ENCODE measurements at regions not wholly inside any gene's neighbourhood (a gene's known extent, or its start where the extent isn't known, plus 50 kb on each side); places are given as distances from the start of the nearest gene placed in this dataset.

DNA sequence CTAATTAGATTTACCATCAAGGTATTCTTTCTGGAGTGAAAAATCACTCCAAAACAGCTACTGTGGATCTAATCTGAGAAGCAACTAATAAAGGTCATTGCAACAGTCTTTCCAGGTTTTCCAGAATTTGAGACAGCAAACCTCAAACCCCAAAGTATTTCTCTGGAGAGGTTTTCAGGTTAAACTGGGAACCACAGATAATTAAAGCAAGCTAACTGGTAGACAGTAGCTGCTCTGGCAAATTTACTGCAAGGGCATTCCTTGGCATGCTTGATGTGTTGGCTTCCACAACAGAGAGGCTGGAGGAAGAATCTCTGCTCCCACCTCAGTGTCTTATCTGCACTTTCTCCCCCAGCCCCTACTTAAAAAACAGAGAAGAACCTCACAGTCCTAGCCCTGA is 140.0 kb upstream of the NRBF2 start:
- no peak overlapping the region for H4K91ac ChIP-seq (ENCODE audit: insufficient read depth, low read depth, low read length)

More for the DNA sequence above, 140.0 kb upstream of the NRBF2 start:
- Histone ChIP-seq H3K56ac (ENCODE audit: extremely low read depth, insufficient read depth, low read length) (no peak overlapping the region), H2BK15ac (ENCODE audit: low read depth, low read length) (no peak overlapping the region), H3K14ac (replicated peaks; ENCODE audit: low read depth, low read length) (no peak overlapping the region), H3K4me3 (ENCODE audit: insufficient read depth, low read depth, low read length) (no peak overlapping the region), H3K4me2 (ENCODE audit: low read depth, low read length) (no peak overlapping the region), H3K9ac (ENCODE audit: low read depth, low read length) (no peak overlapping the region), H3K79me1 (ENCODE audit: low read depth in 1 of 2, low read length in 2 of 2) (no peaks in the 10 kb centered on the region), H2AK5ac (ENCODE audit: low read depth, low read length) (no peak overlapping the region), H3K23ac (ENCODE audit: low read depth, low read length) (no peak overlapping the region), H2AK9ac (replicated peaks; ENCODE audit: low read depth, low read length, poor library complexity) (no peak overlapping the region), H3K27ac (ENCODE audit: insufficient read depth, low read length) (no peak overlapping the region), H2BK120ac (ENCODE audit: low read depth, low read length) (no peak overlapping the region), H2AFZ (replicated peaks; ENCODE audit: low read length, poor library complexity) (no peak overlapping the region), H4K5ac (ENCODE audit: low read depth, low read length) (no peak overlapping the region), H3K4ac (ENCODE audit: low read depth, low read length) (no peak overlapping the region), H3K27me3 (ENCODE audit: control insufficient read depth, insufficient read depth, low read length) (no peaks in the 10 kb centered on the region; the same call in 1 of the 2 replicates), H3K9me3 (ENCODE audit: control insufficient read depth, insufficient read depth, low read length) (no peaks in the 10 kb centered on the region), H2BK5ac (ENCODE audit: low read depth, low read length, poor library complexity, severe bottlenecking) (no peak overlapping the region), H3K9me1 (ENCODE audit: insufficient read depth, low read length) (no peaks in the 10 kb centered on the region), H4K20me1 (ENCODE audit: insufficient read depth, low read length) (no peaks in the 10 kb centered on the region), H3K18ac (ENCODE audit: low read depth, low read length) (no peak overlapping the region), H4K8ac (ENCODE audit: low read depth in 2 of 2, low read length in 2 of 2) (no peak overlapping the region), H3K36me3 (ENCODE audit: control insufficient read depth, insufficient read depth, low read length) (no peaks in the 10 kb centered on the region), H2BK20ac (ENCODE audit: low read depth, low read length) (no peak overlapping the region), H3K4me1 (ENCODE audit: control insufficient read depth, insufficient read depth, low read length) (no peaks in the 10 kb centered on the region)
- ChIA-PET POLR2A (ENCODE audit: unreplicated experiment) (no interaction called here), CTCF (no interaction called here)
- BruUV-seq (replicated peaks) = no TSS peak
- no peak for ATAC-seq (ENCODE audit: low read depth)
- in situ Hi-C loops (cut with MboI; ENCODE audit: low sequenced_read_pairs) = no loop called here
- dilution Hi-C loops (cut with HindIII; ENCODE audit: low sequenced_read_pairs, unreplicated experiment) = no loop called here
- no peak for TF ChIP-seq CHD1 (IDR thresholded peaks at IDR 0.05; ENCODE audit: low read depth, low read length)
- no peak for TF ChIP-seq POLR2A (IDR thresholded peaks at IDR 0.05; ENCODE audit: low read depth, low read length)
- no peak for TF ChIP-seq FOS (IDR thresholded peaks at IDR 0.05; ENCODE audit: low read depth, low read length)
- TF ChIP-seq, protein P1, sequence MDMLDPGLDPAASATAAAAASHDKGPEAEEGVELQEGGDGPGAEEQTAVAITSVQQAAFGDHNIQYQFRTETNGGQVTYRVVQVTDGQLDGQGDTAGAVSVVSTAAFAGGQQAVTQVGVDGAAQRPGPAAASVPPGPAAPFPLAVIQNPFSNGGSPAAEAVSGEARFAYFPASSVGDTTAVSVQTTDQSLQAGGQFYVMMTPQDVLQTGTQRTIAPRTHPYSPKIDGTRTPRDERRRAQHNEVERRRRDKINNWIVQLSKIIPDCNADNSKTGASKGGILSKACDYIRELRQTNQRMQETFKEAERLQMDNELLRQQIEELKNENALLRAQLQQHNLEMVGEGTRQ (IDR thresholded peaks at IDR 0.05; ENCODE audit: low read depth, low read length) = no peak
- no peak for TF ChIP-seq BHLHE40 (IDR thresholded peaks at IDR 0.05; ENCODE audit: low read depth, low read length)
- no peak for TF ChIP-seq MAFK (IDR thresholded peaks at IDR 0.05; ENCODE audit: low read depth, low read length)
- TF ChIP-seq RAD21 (IDR thresholded peaks at IDR 0.05; ENCODE audit: low read length) = no peak
- no peak for TF ChIP-seq SMC3 (IDR thresholded peaks at IDR 0.05; ENCODE audit: low read depth, low read length)
- TF ChIP-seq, protein P2, sequence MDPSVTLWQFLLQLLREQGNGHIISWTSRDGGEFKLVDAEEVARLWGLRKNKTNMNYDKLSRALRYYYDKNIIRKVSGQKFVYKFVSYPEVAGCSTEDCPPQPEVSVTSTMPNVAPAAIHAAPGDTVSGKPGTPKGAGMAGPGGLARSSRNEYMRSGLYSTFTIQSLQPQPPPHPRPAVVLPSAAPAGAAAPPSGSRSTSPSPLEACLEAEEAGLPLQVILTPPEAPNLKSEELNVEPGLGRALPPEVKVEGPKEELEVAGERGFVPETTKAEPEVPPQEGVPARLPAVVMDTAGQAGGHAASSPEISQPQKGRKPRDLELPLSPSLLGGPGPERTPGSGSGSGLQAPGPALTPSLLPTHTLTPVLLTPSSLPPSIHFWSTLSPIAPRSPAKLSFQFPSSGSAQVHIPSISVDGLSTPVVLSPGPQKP (IDR thresholded peaks at IDR 0.05; ENCODE audit: borderline replicate concordance, low read depth, low read length) = no peak
- no peak for TF ChIP-seq NFE2L2 (IDR thresholded peaks at IDR 0.05; ENCODE audit: low read depth, low read length)
- no peak for TF ChIP-seq CEBPB (IDR thresholded peaks at IDR 0.05; ENCODE audit: low read depth, low read length)
- TF ChIP-seq, protein P3, sequence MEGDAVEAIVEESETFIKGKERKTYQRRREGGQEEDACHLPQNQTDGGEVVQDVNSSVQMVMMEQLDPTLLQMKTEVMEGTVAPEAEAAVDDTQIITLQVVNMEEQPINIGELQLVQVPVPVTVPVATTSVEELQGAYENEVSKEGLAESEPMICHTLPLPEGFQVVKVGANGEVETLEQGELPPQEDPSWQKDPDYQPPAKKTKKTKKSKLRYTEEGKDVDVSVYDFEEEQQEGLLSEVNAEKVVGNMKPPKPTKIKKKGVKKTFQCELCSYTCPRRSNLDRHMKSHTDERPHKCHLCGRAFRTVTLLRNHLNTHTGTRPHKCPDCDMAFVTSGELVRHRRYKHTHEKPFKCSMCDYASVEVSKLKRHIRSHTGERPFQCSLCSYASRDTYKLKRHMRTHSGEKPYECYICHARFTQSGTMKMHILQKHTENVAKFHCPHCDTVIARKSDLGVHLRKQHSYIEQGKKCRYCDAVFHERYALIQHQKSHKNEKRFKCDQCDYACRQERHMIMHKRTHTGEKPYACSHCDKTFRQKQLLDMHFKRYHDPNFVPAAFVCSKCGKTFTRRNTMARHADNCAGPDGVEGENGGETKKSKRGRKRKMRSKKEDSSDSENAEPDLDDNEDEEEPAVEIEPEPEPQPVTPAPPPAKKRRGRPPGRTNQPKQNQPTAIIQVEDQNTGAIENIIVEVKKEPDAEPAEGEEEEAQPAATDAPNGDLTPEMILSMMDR (conservative IDR thresholded peaks at IDR 0.05; ENCODE audit: low read depth, low read length) = no peak
- no peak for DNase-seq
- intact Hi-C loops (cut with micrococcal nuclease) = no loop called here

All from IMR-90 (cell line).